ENCODE measurements at regions not wholly inside any gene's neighbourhood (a gene's known extent, or its start where the extent isn't known, plus 50 kb on each side); places are given as distances from the start of the nearest gene placed in this dataset.
"Not testable (repeated sequence)": the region's sequence is repeated elsewhere in the genome, so short reads cannot be mapped to it uniquely, and the experiment has no call there.

DNA sequence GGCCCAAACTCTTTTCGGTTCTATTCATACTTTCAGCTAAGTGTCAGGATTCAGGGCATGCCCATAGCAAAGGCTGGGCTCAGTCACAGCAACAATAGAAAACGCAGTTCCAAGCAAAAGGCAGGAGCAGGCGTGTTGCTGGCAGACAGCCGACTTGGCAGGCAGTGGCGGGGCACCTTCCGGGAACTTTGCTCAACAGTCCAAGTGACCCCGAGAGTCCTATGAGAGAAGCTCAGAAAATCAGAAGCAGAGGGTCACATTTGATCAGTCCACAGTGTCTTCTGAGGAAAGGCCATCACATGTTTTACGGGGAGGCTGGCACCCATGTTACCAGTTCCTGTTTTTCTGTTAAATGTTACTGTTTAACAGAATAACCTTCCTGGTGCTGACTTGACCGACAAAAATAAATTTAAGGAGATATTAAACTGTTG lies 115.0 kb downstream of the DACT1 start:
- H3K4me3 ChIP-seq (ENCODE audit: low read length): no peak overlapping the region
- no peak for TF ChIP-seq ZNF274 (IDR thresholded peaks at IDR 0.05; ENCODE audit: low read depth, low read length)

DNA sequence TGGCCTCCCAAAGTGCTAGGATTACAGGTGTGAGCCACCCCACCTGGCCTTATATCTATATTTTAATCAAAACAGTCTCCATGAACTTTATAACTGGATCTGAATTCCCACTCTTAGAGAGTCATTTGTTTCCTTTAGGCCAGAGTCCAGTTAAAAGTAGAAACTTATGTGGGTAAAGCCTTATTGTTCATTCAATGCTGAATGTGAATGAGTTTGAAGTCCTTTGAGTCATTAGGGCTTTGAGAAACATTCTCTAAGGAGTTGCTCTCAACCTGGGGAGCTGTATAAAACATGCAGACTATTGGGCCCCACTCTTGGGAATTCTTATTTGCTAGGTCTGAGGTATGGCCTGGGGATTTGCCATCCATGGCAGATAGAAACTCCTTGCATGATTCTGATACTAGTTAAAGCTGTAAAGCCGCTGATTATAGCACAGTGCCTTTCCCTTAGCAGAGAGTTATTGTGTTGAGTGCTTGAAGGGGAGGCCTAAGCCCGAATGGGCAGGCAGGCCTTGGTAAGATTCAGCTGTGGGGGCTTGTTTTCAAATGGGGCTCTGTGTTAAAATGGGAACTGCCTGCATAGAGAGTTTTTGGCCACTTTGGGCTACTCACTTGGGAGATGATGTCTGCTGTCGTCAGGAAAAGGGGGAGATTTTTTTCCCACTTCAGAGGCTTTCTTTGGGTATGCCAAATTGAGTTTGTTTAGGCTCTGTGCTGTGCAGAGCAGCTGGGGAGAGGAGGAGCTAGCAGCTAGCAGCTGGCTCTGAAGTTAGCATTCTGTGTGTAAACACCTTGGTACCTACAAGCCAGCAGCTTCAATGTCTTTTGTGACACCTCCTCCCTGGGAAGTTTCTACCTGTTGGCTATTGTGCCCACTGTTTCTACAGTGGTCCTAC lies 117.5 kb downstream of the DACT1 start:
- TF ChIP-seq ZNF274 (IDR thresholded peaks at IDR 0.05; ENCODE audit: low read depth, low read length): no peak
- H3K4me3 ChIP-seq (ENCODE audit: low read length): no peak overlapping the region

DNA sequence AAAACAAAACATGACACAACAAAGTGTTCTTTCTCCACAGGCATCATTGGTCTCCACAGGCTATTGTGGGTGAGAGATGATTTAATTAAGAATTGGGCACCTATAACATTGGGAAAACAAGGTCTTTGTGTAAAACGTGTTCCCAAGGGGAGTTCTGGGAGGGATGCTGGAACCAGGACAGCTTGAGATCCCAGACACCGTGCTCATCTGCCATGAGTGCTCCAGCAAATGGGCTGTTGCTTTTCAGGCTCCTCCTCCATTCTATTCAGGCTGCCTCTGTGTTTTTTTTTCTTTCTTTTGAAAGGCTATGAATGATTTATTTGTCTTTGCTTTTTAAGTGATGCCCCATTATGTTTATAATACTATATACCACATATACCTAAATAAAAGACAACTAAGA lies 122.4 kb downstream of the DACT1 start:
- H3K4me3 ChIP-seq (ENCODE audit: low read length): no peak overlapping the region
- TF ChIP-seq ZNF274 (IDR thresholded peaks at IDR 0.05; ENCODE audit: low read depth, low read length): no peak

DNA sequence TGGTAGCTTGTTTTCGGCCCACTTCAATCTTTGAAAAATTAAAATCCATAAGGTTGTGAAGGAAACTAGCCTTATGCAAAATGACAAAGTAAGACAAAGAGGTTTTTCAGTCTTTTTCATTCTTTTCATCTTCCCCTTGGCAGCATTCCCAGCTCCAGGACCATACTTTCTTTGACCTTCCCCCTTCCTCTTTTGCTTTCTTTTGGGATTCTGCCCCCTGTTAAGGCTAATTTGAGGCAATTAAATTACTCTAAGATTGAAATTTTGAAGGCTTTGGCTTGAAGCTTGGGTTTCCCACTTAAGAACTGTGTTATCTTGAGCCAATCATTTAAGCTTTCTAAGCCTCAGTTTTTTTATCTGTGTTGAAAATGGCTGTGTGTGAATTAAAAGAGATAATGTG lies 124.9 kb downstream of the DACT1 start:
- no peak for TF ChIP-seq ZNF274 (IDR thresholded peaks at IDR 0.05; ENCODE audit: low read depth, low read length)
- no peak overlapping the region for H3K4me3 ChIP-seq (ENCODE audit: low read length)

DNA sequence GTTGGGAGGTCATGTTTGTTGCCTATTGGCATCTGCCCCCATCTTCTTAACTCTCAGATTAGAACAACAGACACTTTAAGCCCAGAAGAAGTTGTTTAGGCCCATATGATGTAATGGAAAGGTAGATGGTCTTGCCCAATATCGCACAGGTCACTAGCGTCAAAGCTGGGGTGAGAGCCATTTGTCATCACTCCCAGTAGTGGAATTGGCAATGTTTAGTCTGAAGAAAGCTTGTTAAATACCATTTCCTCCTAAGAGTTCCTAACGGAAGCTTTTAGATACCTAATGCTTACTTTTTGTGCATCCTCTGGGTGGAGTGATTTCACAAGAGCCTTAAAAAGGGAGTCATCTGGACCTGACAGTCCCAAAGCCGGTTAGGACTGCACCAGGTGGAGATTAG lies 125.4 kb downstream of the DACT1 start:
- no peak for TF ChIP-seq ZNF274 (IDR thresholded peaks at IDR 0.05; ENCODE audit: low read depth, low read length)
- no peak overlapping the region for H3K4me3 ChIP-seq (ENCODE audit: low read length)

DNA sequence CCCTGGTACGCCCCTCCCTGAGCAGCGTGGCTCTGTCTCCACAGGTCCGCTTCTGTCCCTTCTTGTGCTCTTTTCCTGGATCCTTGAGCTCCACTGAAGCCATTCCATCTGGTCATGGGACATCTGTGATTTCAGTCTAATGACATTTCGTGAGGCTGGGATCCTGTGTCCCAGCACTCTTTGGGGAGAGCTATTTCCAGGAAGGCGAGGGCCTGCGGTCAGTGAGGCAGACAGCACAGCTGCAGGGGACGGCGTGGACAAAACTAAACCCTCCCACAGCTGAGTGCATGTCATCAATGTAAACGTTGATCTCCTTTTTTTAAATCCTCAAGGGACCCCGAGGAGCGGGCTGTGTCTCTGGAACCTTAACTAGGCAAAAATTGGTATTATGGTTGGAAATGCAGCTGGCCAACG lies 127.7 kb downstream of the DACT1 start:
- H3K4me3 ChIP-seq (ENCODE audit: low read length): no peak overlapping the region
- TF ChIP-seq ZNF274 (IDR thresholded peaks at IDR 0.05; ENCODE audit: low read depth, low read length): no peak

DNA sequence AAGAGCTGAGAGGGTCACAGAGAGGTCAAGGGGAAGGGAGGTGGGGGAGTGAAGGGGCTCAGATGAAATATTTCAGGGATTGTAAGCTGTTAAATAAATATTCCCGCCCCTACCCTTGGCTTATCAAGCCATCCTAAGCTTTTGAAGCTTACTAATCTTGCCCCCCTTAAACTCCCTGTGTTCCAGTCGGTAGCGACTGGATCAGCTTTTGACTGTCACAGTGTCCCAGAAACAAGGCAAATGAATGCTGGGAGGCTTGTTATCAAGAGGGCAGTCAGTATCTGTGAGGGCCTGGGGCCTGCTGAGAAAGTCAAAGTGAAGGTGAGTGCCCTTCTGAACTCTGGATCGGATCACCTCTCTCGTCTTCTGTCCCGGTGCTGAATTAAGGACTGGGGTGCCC lies 128.1 kb downstream of the DACT1 start:
- no peak overlapping the region for H3K4me3 ChIP-seq (ENCODE audit: low read length)
- no peak for TF ChIP-seq ZNF274 (IDR thresholded peaks at IDR 0.05; ENCODE audit: low read depth, low read length)

DNA sequence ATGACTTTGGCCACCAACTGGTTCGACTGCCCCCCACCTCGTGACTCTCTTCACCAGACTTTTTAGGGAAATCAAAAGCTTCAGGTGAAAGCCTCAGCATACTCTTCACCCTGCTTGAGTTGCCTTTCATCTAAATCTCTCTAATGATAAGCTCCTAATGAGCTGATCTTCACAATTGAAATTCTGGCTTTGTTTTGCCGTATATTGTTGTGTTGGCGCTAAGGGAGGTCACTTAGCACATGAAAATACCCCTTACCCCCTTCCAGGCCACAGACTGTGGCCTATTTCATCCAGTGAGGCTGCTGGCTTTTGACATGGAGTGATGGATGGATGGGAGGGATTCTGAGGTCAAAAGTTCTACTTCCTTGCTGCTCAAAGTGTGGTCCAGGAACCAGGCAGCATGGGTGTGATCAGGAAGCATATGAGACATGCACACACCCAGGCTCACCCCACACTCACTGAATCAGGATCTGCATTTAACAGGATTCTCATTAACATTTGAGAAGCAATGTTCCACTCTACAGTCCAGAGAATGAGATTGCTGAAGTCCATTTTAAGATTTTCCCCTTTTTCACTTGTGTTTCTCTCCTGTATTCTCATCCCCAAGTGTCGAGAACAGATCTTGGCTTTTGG lies 131.4 kb downstream of the DACT1 start:
- H3K4me3 ChIP-seq (ENCODE audit: low read length): no peak overlapping the region
- no peak for TF ChIP-seq ZNF274 (IDR thresholded peaks at IDR 0.05; ENCODE audit: low read depth, low read length)

DNA sequence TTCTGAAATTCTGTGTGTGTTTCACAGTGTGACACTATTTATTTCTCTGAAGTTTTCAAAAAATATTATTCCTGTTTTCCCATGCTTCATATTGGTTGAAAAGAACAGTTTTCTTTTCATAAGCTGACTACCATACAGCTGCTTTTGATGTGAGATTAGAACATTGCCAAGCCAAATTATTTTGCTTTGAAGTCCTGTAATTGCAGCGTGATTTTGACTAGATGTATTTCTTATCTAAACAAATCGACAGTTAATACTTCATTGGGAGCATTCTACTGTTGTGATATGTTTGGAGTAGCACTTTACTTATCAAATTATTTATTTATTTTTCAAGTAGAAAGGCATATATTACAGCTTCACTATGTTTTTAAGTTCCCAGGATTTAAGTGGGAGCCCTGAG lies 132.0 kb downstream of the DACT1 start:
- H3K4me3 ChIP-seq (ENCODE audit: low read length): no peak overlapping the region
- no peak for TF ChIP-seq ZNF274 (IDR thresholded peaks at IDR 0.05; ENCODE audit: low read depth, low read length)

DNA sequence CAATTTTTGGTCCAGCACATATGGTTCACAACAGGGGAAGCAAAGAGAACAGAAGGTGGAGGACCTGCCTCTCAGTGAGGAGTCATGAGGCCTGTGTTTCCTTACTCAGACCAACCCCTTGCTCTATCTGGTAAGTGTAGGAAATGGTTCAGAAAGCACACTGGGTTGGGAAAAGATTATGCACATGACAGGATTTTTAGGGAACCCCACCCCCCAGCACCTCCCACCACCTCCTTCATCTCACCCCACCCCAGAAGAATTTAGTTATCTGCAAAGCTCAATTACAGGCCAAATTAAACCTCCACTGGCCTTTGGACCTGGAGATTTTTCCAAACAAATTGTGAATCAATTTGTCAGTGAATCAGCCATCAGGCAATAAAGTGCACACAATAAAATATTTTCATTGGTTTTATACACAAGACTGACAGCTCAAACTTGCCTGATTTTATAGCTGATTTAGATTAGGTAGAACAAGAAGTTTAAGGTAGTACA lies 132.8 kb downstream of the DACT1 start:
- no peak overlapping the region for H3K4me3 ChIP-seq (ENCODE audit: low read length)
- no peak for TF ChIP-seq ZNF274 (IDR thresholded peaks at IDR 0.05; ENCODE audit: low read depth, low read length)

DNA sequence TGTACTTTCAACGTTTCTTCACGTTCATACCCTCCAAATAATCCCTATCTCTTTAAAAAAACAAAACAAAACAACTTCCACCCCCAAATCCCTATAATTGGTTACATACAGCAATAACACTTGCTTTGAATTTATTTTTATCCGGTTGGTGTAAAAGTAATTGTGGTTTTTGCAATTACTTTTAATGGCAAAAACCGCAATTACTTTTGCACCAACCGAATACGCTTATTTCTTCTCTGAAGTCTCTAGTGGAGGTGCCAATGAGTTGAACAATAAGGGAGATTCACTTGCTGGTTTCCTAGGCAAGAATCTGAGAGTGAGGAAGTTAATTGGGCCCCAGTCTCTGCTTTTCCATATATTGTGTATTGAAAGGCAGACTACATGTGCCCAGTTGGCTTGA lies 133.3 kb downstream of the DACT1 start:
- H3K4me3 ChIP-seq (ENCODE audit: low read length): no peak overlapping the region
- TF ChIP-seq ZNF274 (IDR thresholded peaks at IDR 0.05; ENCODE audit: low read depth, low read length): no peak

DNA sequence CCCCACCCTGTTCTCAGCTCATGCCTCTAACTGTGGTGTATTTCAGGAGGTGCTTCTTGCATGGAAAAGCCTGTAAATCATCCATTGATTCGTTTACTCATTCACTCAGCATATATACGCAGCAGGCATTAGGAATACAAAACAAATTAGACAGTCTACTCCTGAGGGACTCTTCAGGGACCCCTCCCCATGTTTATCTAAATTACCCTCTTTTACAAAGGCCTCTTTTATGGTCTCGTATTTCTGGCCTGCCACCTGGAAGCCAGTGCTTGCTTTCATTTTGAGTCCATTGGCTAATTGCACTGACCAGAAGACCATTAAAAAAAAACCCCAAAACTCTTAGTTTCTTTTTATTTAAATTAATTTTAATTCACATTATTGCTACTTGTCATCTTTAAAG lies 134.4 kb downstream of the DACT1 start:
- no peak for TF ChIP-seq ZNF274 (IDR thresholded peaks at IDR 0.05; ENCODE audit: low read depth, low read length)

DNA sequence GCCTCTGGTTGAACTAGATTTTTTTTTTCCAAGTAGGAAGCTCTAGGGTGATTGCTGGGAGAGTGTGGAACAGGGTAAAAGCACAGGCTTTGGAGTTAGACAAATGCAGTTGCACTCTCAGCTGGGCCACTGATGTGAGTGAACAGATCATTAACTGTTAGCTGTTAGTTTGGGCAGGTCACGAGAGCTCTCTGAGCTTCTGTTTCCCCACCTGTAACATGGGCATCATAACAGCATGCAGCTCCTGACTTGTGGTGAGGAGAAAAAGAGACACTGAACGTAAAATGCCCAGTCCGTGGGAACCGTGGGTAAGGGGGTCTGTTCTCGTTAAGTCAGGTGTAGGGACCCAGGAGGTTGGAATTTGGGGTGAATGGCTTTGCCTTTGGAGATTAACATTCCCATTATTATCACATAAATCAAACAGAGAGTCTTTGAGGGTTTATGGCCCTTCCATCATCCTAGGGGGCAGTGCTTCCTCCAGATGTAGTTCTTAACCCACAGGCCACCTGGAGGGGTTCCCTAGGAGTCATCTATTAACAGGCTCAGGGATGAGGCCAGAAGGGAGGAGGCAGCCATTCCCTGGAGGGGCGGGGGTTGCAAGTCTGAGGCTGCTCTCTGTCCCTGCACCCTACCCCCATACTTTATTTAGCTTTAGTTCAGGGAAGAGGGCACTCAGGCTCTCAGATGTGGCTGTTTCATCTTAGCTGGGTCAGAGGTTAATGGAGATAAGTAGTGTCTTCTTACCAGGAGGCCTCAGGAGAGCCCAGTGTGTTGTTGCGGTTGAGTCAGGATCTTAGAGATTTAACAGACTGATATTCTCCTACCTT lies 135.2 kb downstream of the DACT1 start:
- no peak overlapping the region for H3K4me3 ChIP-seq (ENCODE audit: low read length)
- TF ChIP-seq ZNF274 (IDR thresholded peaks at IDR 0.05; ENCODE audit: low read depth, low read length): no peak

More for the DNA sequence above, 134.4 kb downstream of the DACT1 start:
- H3K4me3 ChIP-seq (ENCODE audit: low read length): no peak overlapping the region

DNA sequence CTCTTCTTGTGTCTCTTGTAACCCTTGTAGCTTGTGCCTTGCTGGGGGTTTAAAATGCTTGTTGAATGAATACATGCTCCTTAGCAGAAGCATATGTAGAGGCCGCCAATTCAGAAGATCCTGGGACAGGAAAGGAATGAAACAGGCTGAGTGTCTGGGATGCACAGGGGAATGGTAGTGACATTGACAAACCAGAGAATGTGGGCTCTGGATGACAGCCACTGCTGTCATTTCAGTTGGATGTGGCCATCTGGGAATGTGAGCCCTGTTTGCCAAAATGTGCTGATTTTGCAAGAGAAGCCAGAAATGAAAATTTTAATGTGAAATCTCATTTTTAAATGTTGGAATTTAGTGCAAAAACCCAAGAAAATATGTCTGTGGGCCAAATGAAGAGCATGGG lies 136.8 kb downstream of the DACT1 start:
- no peak for TF ChIP-seq ZNF274 (IDR thresholded peaks at IDR 0.05; ENCODE audit: low read depth, low read length)
- H3K4me3 ChIP-seq (ENCODE audit: low read length): no peak overlapping the region

DNA sequence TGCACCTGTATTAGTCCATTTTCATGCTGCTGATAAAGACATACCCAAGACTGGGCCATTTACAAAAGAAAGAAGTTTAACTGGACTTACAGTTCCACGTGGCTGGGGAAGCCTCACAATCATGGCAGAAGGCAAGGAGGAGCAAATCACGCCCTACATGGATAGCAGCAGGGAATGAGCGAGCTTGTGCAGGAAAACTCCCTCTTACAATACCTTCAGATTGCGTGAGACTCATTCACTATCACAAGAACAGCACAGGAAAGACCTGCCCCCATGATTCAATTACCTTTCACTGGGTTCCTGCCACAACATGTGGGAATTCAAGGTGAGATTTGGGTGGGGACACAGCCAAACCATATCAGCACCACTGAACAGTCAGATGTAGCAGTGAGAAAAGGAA lies 137.4 kb downstream of the DACT1 start:
- not testable (repeated sequence) for H3K4me3 ChIP-seq (ENCODE audit: low read length)
